Caco-2 (cell line): ENCODE measurements at regions not wholly inside any gene's neighbourhood (a gene's known extent, or its start where the extent isn't known, plus 50 kb on each side); places are given as distances from the start of the nearest gene placed in this dataset.
"Not testable (repeated sequence)": the region's sequence is repeated elsewhere in the genome, so short reads cannot be mapped to it uniquely, and the experiment has no call there.

ENCODE experiments used
- BruUV-seq: library from RNA; stranded (reverse); fragments of 400-500 nt; replicated peaks from 2 replicates; lab custom pipeline; 2021; lab: Mats Ljungman, UMichigan
- CTCF ChIA-PET: fragments of 300-600 bp; sonication (Branson Sonifier 250); formaldehyde crosslinking; loops from one replicate; lab custom pipeline; 2022; ENCODE audit warnings: antibody characterized with exemption; lab: Charles Lee
- POLR2A ChIA-PET: fragments of 300-600 bp; sonication (Branson Sonifier 250); formaldehyde crosslinking; loops from one replicate; lab custom pipeline; 2022; ENCODE audit warnings: antibody characterized with exemption; lab: Charles Lee
- DNase-seq, 2 experiments: peaks; one replicate each; pipeline versions ENCODE4 v3.0.0 to v3.0.0-alpha.2; 2020 to 2022
- H3K27me3 ChIP-seq: replicated peaks from 2 replicates; pipeline ENCODE4 v1.6.0; 2011; ENCODE audit warnings: low read length; ENCODE audit not compliant: control insufficient read depth, insufficient read depth
- H3K36me3 ChIP-seq: 2 replicates; pipeline ENCODE4 v1.5.1; 2011; ENCODE audit warnings: low read length; ENCODE audit not compliant: control insufficient read depth, insufficient read depth
- H3K4me1 ChIP-seq: fragments of 250-450 bp; sonication (Bioruptor Pico); 2 replicates; pipeline ENCODE4 v1.5.1; 2020; ENCODE audit warnings: mild to moderate bottlenecking
- H3K4me3 ChIP-seq: 2 replicates; pipeline ENCODE4 v1.5.1; 2011; ENCODE audit warnings: low read depth, mild to moderate bottlenecking, control low read depth, low read length
- H3K9me3 ChIP-seq: fragments of 250-450 bp; sonication (Bioruptor Pico); 2 replicates; pipeline ENCODE4 v1.5.1; 2020; ENCODE audit warnings: mild to moderate bottlenecking, moderate library complexity
- H3K27ac Mint-ChIP-seq: one replicate; pipeline ENCODE4 v1.8.0; 2022; ENCODE audit warnings: mixed read lengths; ENCODE audit not compliant: unreplicated experiment
- H3K27me3 Mint-ChIP-seq: one replicate; pipeline ENCODE4 v1.8.0; 2022; ENCODE audit warnings: mixed read lengths; ENCODE audit not compliant: insufficient read depth, unreplicated experiment
- H3K36me3 Mint-ChIP-seq: one replicate; pipeline ENCODE4 v1.8.0; 2022; ENCODE audit warnings: mild to moderate bottlenecking, mixed read lengths; ENCODE audit not compliant: insufficient read depth, unreplicated experiment
- H3K4me1 Mint-ChIP-seq: one replicate; pipeline ENCODE4 v1.8.0; 2022; ENCODE audit warnings: low read depth, mixed read lengths; ENCODE audit not compliant: unreplicated experiment
- H3K4me3 Mint-ChIP-seq: one replicate; pipeline ENCODE4 v1.8.0; 2022; ENCODE audit warnings: mild to moderate bottlenecking, moderate library complexity, mixed read lengths; ENCODE audit not compliant: unreplicated experiment
- H3K9me3 Mint-ChIP-seq: one replicate; pipeline ENCODE4 v1.8.0; 2022; ENCODE audit warnings: mixed read lengths; ENCODE audit not compliant: unreplicated experiment
- CTCF ChIP-seq, 2 experiments: fragments of 200-600 bp in 1 of 2; IDR thresholded peaks; 1 replicate in 1 of 2; 2 replicates in 1 of 2; pipeline versions ENCODE4 v1.5.1 to v1.8.0; 2011 to 2022; ENCODE audit warnings: antibody characterized with exemption in 1 of 2, control low read depth in 1 of 2, inconsistent platforms in 1 of 2, low read depth in 1 of 2, low read length in 1 of 2, mild to moderate bottlenecking in 1 of 2, moderate library complexity in 1 of 2; ENCODE audit not compliant: insufficient read depth in 1 of 2, severe bottlenecking in 1 of 2, unreplicated experiment in 1 of 2
- intact Hi-C: fragments of 100-400 bp; cut with micrococcal nuclease; formaldehyde crosslinking; loops from one replicate; pipeline ENCODE4 v1.10.0; 2022; ENCODE audit not compliant: unreplicated experiment

DNA sequence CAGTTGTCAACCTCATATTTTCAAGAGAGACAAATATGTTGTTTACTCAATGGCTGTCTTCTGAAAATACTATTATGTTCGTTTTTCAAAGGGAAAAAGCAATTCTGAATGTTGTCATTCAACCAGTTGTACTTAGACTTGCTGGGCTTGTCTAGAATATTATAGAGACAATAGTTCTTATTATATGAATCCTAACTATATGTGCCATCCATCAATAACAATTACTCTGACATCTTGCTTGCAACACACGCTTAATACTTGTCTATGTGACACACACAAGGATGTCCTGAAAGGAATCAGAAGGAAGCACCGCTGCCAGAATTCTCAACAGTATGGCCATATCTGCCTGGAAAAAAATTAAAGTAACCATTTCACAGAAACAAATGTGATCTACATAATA, 283.3 kb upstream of the NRSN1 start:
- intact Hi-C loops, result no loop called here
- Mint-ChIP-seq H3K36me3 (no peaks in the 10 kb centered on the region), H3K4me3 (no peak overlapping the region), H3K9me3 (no peaks in the 10 kb centered on the region), H3K27ac (no peak overlapping the region), H3K27me3 (no peaks in the 10 kb centered on the region), H3K4me1 (no peaks in the 10 kb centered on the region)
- TF ChIP-seq CTCF (IDR thresholded peaks at IDR 0.05; ENCODE audit: insufficient read depth in 1 of 2, low read depth in 1 of 2, low read length in 1 of 2, severe bottlenecking in 1 of 2, unreplicated experiment in 1 of 2), result no peak
- ChIA-PET POLR2A (no interaction called here), CTCF (no interaction called here)
- no peaks in the 10 kb centered on the region for H3K9me3 ChIP-seq
- H3K36me3 ChIP-seq, result no peaks in the 10 kb centered on the region
- H3K4me1 ChIP-seq, result no peaks in the 10 kb centered on the region
- no peak for DNase-seq
- H3K27me3 ChIP-seq, result no peaks in the 10 kb centered on the region
- H3K4me3 ChIP-seq, result no peak overlapping the region
- no TSS peak for BruUV-seq

GRCh38 chr6:23851522-23851921, 274.5 kb upstream of the NRSN1 start:
- H3K4me3 ChIP-seq, result no peak overlapping the region
- Mint-ChIP-seq H3K27me3 (no peaks in the 10 kb centered on the region), H3K4me3 (no peak overlapping the region), H3K36me3 (no peaks in the 10 kb centered on the region), H3K4me1 (no peaks in the 10 kb centered on the region), H3K27ac (no peak overlapping the region), H3K9me3 (no peaks in the 10 kb centered on the region)
- no TSS peak for BruUV-seq
- no peaks in the 10 kb centered on the region for H3K36me3 ChIP-seq
- ChIA-PET POLR2A (no interaction called here), CTCF (no interaction called here)
- intact Hi-C loops, result no loop called here
- no peak for DNase-seq
- H3K4me1 ChIP-seq, result no peaks in the 10 kb centered on the region
- TF ChIP-seq CTCF (IDR thresholded peaks at IDR 0.05; ENCODE audit: insufficient read depth in 1 of 2, low read depth in 1 of 2, low read length in 1 of 2, severe bottlenecking in 1 of 2, unreplicated experiment in 1 of 2), result no peak
- H3K9me3 ChIP-seq, result no peaks in the 10 kb centered on the region
- H3K27me3 ChIP-seq, result no peaks in the 10 kb centered on the region

DNA sequence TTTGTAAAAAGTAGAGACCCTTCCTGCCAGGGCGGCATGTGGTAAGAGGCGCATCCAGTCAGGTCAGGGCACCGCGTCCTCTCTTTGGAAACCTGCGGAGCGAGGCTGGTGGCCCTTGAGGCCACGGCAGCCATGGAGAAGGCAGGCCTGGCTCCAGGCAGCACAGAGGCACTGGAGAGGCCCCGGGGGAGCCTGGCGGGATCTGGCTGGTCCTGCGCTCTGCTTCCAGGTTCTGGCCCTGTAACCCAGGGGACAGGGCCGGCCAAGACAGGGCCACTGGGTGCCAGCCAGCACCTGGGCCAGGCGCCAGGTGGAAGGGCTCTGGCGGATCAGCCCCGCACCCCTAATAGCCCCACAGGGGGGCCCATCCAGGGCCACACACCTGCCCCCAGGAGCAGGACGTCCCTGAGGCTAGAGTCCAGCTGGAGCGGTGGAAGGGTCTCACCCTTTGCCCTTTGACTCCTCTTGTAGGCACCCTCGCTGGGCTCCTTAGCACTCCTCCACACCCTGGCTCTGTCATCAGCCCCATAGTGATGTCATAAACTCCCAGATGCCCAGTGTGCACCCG, 272.4 kb upstream of the NRSN1 start:
- H3K4me1 Mint-ChIP-seq, H3K4me3 ChIP-seq, H3K27me3 Mint-ChIP-seq, H3K9me3 ChIP-seq, DNase-seq, CTCF ChIA-PET, POLR2A ChIA-PET, H3K4me1 ChIP-seq, H3K27me3 ChIP-seq, BruUV-seq, H3K4me3 Mint-ChIP-seq, H3K36me3 Mint-ChIP-seq, H3K27ac Mint-ChIP-seq, H3K36me3 ChIP-seq, intact Hi-C loops: not testable (repeated sequence)
- peaks cover 14% of the 10 kb centered on the region for H3K9me3 Mint-ChIP-seq

DNA sequence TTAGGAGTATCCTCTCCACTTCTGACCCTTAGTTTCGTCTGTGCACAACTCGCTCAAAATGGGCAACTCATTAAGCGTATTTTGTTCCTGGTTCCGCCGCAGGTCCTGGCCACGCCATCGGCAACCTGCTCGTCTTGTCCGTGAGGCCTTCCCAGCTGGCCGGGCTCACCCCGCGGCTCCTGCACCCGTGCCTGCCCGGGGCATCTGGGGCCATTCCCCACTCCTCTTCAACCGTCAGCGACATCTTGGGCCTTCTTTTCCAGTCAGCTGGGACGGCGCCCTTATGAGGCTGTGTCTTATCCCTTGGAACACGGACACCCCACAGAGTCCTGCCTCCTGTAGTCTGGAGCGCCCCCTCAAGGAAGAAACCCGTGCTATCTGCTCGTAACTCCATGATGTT, 271.9 kb upstream of the NRSN1 start:
- intact Hi-C loops, DNase-seq, H3K36me3 ChIP-seq, H3K36me3 Mint-ChIP-seq, POLR2A ChIA-PET, H3K4me3 ChIP-seq, H3K27me3 ChIP-seq, H3K4me1 Mint-ChIP-seq, H3K4me3 Mint-ChIP-seq, H3K27me3 Mint-ChIP-seq, H3K4me1 ChIP-seq, H3K27ac Mint-ChIP-seq, H3K9me3 ChIP-seq, CTCF ChIA-PET, BruUV-seq: not testable (repeated sequence)
- peaks cover 14% of the 10 kb centered on the region for H3K9me3 Mint-ChIP-seq
